Activated naive CD8-positive, alpha-beta T cell treated with anti-CD3 and anti-CD28 coated beads for 36 hours (primary cell): ENCODE measurements at regions not wholly inside any gene's neighbourhood (a gene's known extent, or its start where the extent isn't known, plus 50 kb on each side); places are given as distances from the start of the nearest gene placed in this dataset.

ENCODE experiments used
- DNase-seq: peaks from one replicate; pipeline ENCODE4 v3.0.0; 2021
- H3K27ac Mint-ChIP-seq: one replicate; pipeline ENCODE4 v1.8.0; 2022; ENCODE audit warnings: mild to moderate bottlenecking, moderate library complexity, mixed read lengths
- H3K27me3 Mint-ChIP-seq: one replicate; pipeline ENCODE4 v1.8.0; 2022; ENCODE audit warnings: mild to moderate bottlenecking, mixed read lengths
- H3K36me3 Mint-ChIP-seq: one replicate; pipeline ENCODE4 v1.8.0; 2021; ENCODE audit warnings: mild to moderate bottlenecking, mixed read lengths
- H3K4me1 Mint-ChIP-seq: one replicate; pipeline ENCODE4 v1.8.0; 2021; ENCODE audit warnings: mixed read lengths
- H3K4me3 Mint-ChIP-seq: one replicate; pipeline ENCODE4 v1.8.0; 2022; ENCODE audit warnings: mild to moderate bottlenecking, moderate library complexity, mixed read lengths
- H3K9me3 Mint-ChIP-seq: one replicate; pipeline ENCODE4 v1.8.0; 2022; ENCODE audit warnings: mixed read lengths

DNA sequence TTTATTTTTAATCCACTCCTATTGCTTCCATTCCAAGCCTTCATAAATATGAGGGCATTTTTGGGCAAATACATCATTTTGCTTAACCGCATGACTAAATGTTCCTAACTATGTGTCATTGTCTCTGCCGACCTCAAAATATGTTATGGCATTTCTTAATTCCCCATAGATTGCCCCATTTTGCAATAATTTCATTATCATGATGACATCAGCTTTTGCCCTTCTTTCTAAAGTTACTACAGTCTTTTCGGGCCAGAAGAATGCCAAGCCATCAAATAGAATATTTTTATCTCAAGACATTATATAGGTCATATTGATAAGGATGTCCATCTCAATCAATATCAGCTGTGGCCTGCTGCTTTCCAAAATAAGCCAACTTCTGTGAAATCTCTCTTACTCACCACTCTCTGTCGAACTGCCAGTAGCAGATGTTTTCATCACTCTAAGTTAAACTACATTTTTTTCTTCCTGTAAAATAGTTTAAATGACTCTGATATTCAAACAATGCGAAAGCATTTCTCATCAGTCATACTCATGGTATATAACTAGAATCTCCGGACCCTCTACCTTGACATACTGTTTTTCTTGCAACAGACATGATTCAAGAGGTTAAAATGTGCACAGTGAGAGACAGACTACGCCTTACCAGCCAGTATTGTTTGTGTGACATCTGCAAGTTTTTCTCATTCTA, 1254.6 kb upstream of the CELF2 start:
- Mint-ChIP-seq H3K4me1 (no peaks in the 10 kb centered on the region), H3K4me3 (no peak overlapping the region), H3K27me3 (no peaks in the 10 kb centered on the region), H3K9me3 (no peaks in the 10 kb centered on the region), H3K36me3 (no peaks in the 10 kb centered on the region), H3K27ac (no peak overlapping the region)
- no peak for DNase-seq

DNA sequence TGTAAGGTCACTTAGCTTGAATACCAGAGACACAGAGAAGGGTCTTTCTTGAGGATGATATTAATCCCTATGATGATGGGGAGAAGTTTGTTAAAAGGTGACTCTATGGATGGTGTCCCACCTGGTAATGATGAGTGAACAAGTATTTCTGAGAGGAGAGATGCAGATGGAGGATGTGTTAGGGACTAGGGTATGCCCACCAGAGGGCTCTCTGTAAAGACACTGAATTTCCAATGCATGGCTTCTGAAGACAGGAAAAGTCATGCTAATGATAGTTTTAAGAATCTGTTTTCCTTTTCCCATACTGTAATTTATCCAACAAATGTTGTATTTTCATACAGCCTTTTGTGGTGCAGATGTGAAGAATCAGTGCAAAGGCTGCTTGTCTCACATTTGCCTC, 1250.9 kb upstream of the CELF2 start:
- Mint-ChIP-seq H3K4me1 (no peaks in the 10 kb centered on the region), H3K27ac (no peak overlapping the region), H3K36me3 (no peaks in the 10 kb centered on the region), H3K27me3 (peaks cover 6% of the 10 kb centered on the region), H3K9me3 (no peaks in the 10 kb centered on the region), H3K4me3 (no peak overlapping the region)
- DNase-seq: no peak

DNA sequence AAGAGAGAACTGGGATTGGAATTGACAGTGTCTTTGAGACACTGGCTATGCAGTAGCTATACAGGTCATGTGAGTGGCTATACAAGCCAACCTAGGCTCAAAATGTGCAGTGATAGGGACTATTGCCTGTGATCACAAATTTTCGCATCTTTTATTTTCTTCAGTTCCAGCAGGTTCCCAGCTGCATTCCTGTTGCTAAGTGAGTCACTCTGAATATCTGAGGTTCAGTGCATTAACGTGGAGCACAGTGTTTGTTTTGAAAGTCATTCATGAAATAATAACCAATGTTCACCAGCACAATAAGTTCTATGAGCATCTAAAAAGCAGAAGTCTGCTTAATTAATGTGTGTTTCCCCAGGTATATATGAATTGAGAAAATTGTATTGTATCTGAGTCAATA, 1236.0 kb upstream of the CELF2 start:
- Mint-ChIP-seq H3K4me3 (no peak overlapping the region), H3K9me3 (no peaks in the 10 kb centered on the region), H3K4me1 (no peaks in the 10 kb centered on the region), H3K36me3 (no peaks in the 10 kb centered on the region), H3K27me3 (no peaks in the 10 kb centered on the region), H3K27ac (no peak overlapping the region)
- DNase-seq: no peak

- H3K27ac Mint-ChIP-seq: no peak overlapping the region
- no peaks in the 10 kb centered on the region for H3K4me1 Mint-ChIP-seq
These were observed 1231.6 kb upstream of the CELF2 start for GRCh38 chr10:9786101-9786500.

DNA sequence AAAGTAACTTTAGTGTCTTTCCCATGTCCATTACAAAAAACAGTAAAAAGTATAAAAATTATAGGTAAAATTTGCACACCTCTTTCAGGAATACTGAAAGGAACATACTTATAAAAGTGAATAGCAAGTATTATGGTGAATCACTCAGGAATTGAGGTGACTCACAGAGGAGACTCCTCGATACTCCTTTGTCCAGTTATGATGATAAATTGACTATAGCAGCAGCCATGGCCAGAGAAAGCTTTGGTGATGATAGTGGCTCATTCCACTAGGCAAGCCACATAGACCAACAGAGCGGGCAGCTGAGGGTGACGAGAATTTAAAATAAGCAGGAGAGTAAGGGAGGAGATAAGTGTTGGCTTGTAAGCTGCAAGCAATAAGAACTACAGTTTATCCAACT, 1231.1 kb upstream of the CELF2 start:
- H3K4me1 Mint-ChIP-seq: no peaks in the 10 kb centered on the region
- H3K27me3 Mint-ChIP-seq: no peaks in the 10 kb centered on the region
- H3K36me3 Mint-ChIP-seq: no peaks in the 10 kb centered on the region
- H3K27ac Mint-ChIP-seq: no peak overlapping the region
- H3K9me3 Mint-ChIP-seq: no peaks in the 10 kb centered on the region
- DNase-seq: no peak
- no peak overlapping the region for H3K4me3 Mint-ChIP-seq

More at GRCh38 chr10:9786101-9786500, 1231.6 kb upstream of the CELF2 start:
- no peaks in the 10 kb centered on the region for H3K9me3 Mint-ChIP-seq
- no peaks in the 10 kb centered on the region for H3K27me3 Mint-ChIP-seq
- no peaks in the 10 kb centered on the region for H3K36me3 Mint-ChIP-seq
- no peak for DNase-seq
- no peak overlapping the region for H3K4me3 Mint-ChIP-seq

DNA sequence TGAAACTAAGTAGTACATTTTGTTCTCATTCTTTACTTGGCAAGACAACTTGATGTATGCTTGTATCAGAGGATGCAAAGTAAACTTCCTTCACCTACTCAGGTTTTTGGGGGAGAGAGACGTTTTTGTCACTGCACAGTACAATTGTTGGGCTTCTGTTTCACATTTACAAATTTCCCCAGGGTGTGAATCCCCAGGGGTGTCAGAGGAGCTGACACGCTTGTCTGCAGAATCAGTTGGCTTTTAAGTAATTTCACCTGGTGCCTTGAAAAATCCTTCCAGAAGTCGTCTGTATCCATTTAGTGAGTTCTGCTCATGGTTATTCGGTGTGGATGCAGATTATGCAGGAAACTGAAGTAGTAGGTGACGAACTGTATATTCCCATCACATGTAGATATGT, 1227.7 kb upstream of the CELF2 start:
- H3K36me3 Mint-ChIP-seq: no peaks in the 10 kb centered on the region
- no peaks in the 10 kb centered on the region for H3K9me3 Mint-ChIP-seq
- no peak overlapping the region for H3K4me3 Mint-ChIP-seq
- no peak for DNase-seq
- H3K27ac Mint-ChIP-seq: no peak overlapping the region
- H3K4me1 Mint-ChIP-seq: no peaks in the 10 kb centered on the region
- H3K27me3 Mint-ChIP-seq: no peaks in the 10 kb centered on the region

- no peaks in the 10 kb centered on the region for H3K27me3 Mint-ChIP-seq
- H3K27ac Mint-ChIP-seq: no peak overlapping the region
- H3K9me3 Mint-ChIP-seq: no peaks in the 10 kb centered on the region
- no peak for DNase-seq
- H3K4me3 Mint-ChIP-seq: no peak overlapping the region
- H3K36me3 Mint-ChIP-seq: no peaks in the 10 kb centered on the region
- H3K4me1 Mint-ChIP-seq: no peaks in the 10 kb centered on the region
These were observed 1225.5 kb upstream of the CELF2 start for GRCh38 chr10:9792181-9792580.

DNA sequence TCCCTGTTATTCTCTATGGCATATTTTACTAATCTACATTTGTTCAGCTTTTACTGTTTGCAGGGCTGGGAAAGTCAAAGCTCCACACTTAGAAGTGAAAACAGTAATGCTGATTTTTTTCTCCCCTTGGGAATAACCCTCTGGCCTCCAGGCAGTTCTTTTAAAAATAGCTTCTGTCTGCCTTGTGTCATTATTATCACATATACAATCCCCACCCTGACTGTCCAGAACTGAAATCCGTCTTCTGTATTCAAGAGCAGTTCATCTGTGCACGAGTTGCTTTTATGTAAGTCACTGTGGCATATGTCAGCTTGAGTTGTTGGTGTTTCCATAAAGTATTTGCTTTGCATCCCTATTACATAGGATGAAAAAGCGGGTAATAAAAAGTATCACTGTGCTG, 1221.1 kb upstream of the CELF2 start:
- Mint-ChIP-seq H3K27me3 (no peaks in the 10 kb centered on the region), H3K4me3 (no peak overlapping the region), H3K36me3 (no peaks in the 10 kb centered on the region), H3K4me1 (no peaks in the 10 kb centered on the region), H3K9me3 (no peaks in the 10 kb centered on the region), H3K27ac (no peak overlapping the region)
- DNase-seq: no peak

DNA sequence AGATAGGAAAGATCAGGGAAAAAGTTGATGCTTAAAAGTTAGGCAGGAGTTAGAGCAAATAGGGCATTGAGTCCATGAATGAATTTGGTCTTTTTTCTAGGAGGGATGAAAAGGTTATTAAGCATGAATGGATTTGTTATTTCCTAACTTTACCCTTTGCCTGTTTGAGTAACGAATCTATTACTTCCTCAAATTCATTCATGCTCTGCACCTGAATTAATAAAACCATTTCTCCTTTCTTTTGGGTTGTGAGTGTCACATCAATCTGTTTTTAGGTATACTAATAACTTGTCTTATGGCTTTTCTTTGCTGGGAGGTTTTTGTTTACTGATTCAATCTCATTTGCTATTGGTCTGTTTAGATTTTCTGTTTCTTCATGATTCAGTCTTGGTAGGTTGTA, 1217.7 kb upstream of the CELF2 start:
- Mint-ChIP-seq H3K9me3 (no peaks in the 10 kb centered on the region), H3K27me3 (no peaks in the 10 kb centered on the region), H3K27ac (no peak overlapping the region), H3K36me3 (no peaks in the 10 kb centered on the region), H3K4me1 (no peaks in the 10 kb centered on the region), H3K4me3 (no peak overlapping the region)
- DNase-seq: no peak

DNA sequence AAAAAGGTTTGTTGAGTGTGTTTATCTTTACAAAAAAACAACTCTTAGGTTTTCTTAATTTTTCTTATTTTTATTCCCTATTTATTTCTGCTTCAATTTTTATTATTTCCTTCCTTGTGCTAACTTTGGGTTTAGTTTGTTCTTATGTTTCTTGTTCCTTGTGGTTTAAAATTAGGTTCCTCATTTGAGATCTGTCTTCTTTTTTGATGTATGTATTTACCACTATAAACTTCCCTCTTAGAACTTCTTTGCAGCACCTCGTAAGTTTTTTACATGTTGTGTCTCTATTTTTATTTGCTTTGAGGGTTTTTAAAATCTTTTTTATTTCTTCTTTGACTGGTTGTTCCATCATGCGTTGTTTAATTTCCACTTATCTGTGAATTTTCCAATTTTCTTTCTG, 1217.1 kb upstream of the CELF2 start:
- Mint-ChIP-seq H3K4me1 (no peaks in the 10 kb centered on the region), H3K9me3 (no peaks in the 10 kb centered on the region), H3K27ac (no peak overlapping the region), H3K36me3 (no peaks in the 10 kb centered on the region), H3K27me3 (no peaks in the 10 kb centered on the region), H3K4me3 (no peak overlapping the region)
- no peak for DNase-seq

DNA sequence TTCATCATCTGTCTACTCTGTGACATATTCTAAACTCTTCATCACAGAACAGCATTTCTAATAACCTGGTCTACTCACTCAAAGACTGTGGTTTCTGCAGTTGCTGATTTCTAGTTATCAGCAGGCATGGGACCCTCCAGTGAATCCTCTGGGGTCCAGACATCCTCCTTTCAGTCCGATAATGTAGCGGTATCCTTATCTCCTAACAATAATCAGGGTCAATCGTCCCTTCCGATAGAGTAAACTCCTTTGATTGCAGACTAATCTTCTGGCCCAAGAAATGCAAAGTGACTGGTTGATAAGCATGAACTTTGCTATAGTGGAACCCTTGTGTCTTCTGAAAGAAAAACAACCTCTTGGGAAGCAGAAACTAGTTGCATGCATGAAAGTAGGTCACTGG, 1209.8 kb upstream of the CELF2 start:
- no peak for DNase-seq
- H3K27ac Mint-ChIP-seq: no peak overlapping the region
- no peaks in the 10 kb centered on the region for H3K9me3 Mint-ChIP-seq
- no peaks in the 10 kb centered on the region for H3K4me1 Mint-ChIP-seq
- no peaks in the 10 kb centered on the region for H3K27me3 Mint-ChIP-seq
- H3K4me3 Mint-ChIP-seq: no peak overlapping the region
- no peaks in the 10 kb centered on the region for H3K36me3 Mint-ChIP-seq

- Mint-ChIP-seq H3K4me3 (no peak overlapping the region), H3K27ac (no peak overlapping the region), H3K4me1 (no peaks in the 10 kb centered on the region), H3K36me3 (no peaks in the 10 kb centered on the region), H3K27me3 (no peaks in the 10 kb centered on the region), H3K9me3 (no peaks in the 10 kb centered on the region)
- DNase-seq: no peak
These were observed 1206.1 kb upstream of the CELF2 start for GRCh38 chr10:9811601-9812000.

- H3K9me3 Mint-ChIP-seq: no peaks in the 10 kb centered on the region
- H3K27ac Mint-ChIP-seq: no peak overlapping the region
- no peak overlapping the region for H3K4me3 Mint-ChIP-seq
- no peaks in the 10 kb centered on the region for H3K36me3 Mint-ChIP-seq
- no peak for DNase-seq
- H3K4me1 Mint-ChIP-seq: no peaks in the 10 kb centered on the region
- no peaks in the 10 kb centered on the region for H3K27me3 Mint-ChIP-seq
These were observed 1203.3 kb upstream of the CELF2 start for GRCh38 chr10:9814285-9814864.

- Mint-ChIP-seq H3K9me3 (no peaks in the 10 kb centered on the region), H3K4me1 (no peaks in the 10 kb centered on the region), H3K36me3 (no peaks in the 10 kb centered on the region), H3K4me3 (no peak overlapping the region), H3K27ac (no peak overlapping the region), H3K27me3 (no peaks in the 10 kb centered on the region)
- no peak for DNase-seq
These were observed 1197.7 kb upstream of the CELF2 start for GRCh38 chr10:9819756-9820494.

DNA sequence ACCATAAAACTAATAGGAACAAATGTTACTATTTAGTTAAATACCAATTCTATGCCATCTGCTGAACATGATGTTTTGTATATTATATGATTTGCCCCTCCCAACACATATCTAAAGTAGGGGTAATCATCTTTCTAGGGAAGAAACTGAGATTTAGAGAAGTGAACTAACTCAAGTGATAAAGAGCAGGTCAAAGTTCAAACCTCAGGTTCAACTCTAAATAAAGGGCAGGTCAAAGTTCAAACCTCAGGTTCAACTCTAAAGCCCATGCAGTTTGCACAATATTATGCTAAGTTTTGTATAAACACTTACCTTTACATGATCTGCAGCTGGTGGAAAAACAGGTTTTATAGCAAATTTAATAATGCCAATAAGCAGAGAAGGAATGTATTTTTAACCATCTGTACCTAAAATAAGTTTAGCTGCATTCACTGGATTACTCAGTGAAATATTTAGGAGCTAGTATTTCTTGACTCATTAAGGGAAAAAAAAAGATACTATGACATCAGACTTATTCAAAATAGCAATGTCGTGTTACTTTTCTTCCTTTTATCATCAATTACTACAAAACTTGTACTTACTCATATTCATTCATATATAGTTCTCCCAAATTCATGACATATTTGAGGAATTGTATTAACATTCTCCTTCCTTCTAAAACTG, 1194.3 kb upstream of the CELF2 start:
- Mint-ChIP-seq H3K4me1 (no peaks in the 10 kb centered on the region), H3K9me3 (no peaks in the 10 kb centered on the region), H3K27ac (no peak overlapping the region), H3K36me3 (no peaks in the 10 kb centered on the region), H3K27me3 (no peaks in the 10 kb centered on the region), H3K4me3 (no peak overlapping the region)
- DNase-seq: no peak
